GM11168 (cell line): ENCODE measurements at regions not wholly inside any gene's neighbourhood (a gene's known extent, or its start where the extent isn't known, plus 50 kb on each side); places are given as distances from the start of the nearest gene placed in this dataset.
"Not testable (repeated sequence)": the region's sequence is repeated elsewhere in the genome, so short reads cannot be mapped to it uniquely, and the experiment has no call there.

Experiments
- in situ Hi-C: fragments of 300-500 bp; cut with MboI; formaldehyde crosslinking; loops from one replicate; pipeline ENCODE4 v1.12.0; 2022; ENCODE audit warnings: low sequenced_read_pairs; ENCODE audit not compliant: unreplicated experiment

DNA sequence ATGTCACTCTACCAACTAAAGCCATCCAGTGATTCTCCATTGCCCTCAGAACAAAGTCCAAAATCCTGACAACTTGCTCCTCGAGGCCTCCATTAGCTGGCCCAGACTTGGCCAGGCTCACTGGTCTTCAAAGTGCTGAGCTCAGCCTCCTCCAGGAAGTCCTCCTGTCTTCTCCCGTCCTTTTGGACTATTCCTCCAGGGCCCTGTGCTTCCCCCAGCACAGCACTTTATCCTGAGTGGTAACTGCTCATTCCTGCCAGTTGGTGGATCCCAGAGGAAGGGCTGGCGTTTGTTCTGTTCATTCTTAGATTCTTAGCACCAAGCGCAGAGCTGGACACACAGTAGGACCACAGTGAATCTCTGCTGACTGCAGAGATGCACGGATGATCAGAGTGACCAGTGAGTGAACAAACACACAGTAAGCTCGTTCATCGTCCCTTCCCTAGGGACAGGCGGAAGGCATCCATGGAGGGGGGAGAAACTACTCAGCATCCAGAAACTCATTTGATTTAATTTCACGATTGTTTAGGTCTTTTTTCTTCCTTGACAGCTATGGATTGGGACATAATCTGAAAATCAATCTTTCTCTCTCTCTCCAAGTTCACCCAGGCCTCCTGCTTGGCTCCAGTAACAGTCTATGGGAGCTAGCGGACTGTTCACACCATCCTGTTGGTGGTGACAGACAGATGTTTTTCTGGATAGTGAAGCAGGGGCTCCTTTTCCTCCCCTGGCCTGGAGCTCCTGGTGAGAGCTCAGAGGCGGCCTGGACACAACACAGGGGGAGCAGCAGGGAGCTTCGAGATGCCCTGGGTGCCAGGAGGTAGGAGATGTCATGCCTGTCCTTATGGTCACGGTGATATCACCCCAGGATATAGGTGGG is 180.2 kb downstream of the PTPRU start:
- in situ Hi-C loops: no loop called here

DNA sequence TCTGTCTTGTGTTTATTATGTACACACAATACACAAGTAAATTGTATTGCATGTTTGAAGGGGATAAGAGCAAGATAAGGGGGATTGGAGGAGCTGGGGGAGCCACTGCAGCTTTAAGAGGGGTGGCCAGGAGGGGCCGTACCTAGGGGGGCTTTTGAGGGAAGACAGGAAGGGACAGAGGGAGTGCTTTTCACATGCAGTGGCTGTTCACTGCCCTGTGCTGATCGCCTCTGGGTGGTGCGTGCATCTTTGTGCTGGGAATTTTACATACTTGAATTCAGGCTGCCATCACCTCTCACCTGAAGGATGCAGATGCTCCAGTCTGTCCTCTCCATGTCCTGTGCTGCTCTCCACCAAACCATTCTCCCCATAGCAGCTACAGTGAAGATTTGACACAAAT is 179.5 kb downstream of the PTPRU start:
- in situ Hi-C loops: no loop called here

DNA sequence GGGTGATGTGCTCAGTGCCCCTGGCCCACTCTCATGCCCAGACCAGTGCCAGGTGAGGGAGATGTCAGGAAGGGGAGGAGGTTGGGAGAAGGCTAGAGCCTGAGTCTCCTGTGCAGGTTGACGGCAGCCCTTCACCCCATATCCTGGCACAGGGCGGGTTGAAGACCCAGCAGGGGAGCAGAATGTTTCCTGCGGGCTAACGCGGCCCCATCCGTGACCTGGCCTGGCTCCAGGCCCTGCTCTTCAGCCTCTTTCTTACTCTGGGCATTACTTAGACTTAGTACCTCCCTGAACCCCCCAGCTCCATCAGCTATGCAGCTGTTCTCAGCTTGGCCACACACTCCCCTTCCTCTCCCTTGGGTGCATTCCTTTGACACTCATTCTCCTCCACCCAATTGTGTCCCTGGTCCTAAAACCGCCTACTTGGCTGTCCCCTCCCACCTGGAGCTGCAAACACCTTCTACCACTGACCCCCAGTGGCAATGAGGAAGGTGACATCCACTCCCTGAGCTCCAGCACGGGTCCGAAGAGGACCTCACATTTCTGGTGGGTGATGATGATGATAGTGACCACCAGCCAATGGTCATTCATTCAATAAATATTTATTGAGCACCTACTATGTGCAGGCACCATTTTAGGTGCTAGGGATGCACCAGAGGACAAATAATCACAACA is 179.0 kb downstream of the PTPRU start:
- in situ Hi-C loops: no loop called here

GRCh38 chr1:29414086-29414485 is 177.8 kb downstream of the PTPRU start:
- in situ Hi-C loops: no loop called here

- in situ Hi-C loops: no loop called here
These were observed 177.3 kb downstream of the PTPRU start for GRCh38 chr1:29413661-29414060.

GRCh38 chr1:29412591-29412990 is 176.3 kb downstream of the PTPRU start:
- in situ Hi-C loops: no loop called here

DNA sequence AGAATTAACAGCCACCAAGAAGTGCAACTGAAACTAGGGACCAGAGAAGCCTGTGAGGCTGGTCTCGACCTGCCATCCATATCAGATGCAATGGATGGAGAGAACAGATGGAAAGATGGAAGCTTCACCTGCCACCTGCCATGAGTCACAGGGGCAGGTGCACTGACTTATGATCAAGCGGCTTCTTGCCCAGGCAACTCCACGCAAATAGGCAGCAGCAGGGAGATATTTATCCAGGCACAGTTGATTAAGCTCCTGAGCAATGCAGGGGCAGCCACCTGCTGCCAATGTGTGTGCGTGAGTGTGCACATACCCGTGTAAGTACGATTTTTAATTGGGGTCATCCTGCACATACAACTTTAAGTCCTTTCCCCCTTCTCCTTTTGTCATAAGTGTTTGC is 174.2 kb downstream of the PTPRU start:
- in situ Hi-C loops: no loop called here

GRCh38 chr1:29409616-29410015 is 173.3 kb downstream of the PTPRU start:
- in situ Hi-C loops: no loop called here

- in situ Hi-C loops: no loop called here
These were observed 172.7 kb downstream of the PTPRU start for GRCh38 chr1:29408831-29409605.

DNA sequence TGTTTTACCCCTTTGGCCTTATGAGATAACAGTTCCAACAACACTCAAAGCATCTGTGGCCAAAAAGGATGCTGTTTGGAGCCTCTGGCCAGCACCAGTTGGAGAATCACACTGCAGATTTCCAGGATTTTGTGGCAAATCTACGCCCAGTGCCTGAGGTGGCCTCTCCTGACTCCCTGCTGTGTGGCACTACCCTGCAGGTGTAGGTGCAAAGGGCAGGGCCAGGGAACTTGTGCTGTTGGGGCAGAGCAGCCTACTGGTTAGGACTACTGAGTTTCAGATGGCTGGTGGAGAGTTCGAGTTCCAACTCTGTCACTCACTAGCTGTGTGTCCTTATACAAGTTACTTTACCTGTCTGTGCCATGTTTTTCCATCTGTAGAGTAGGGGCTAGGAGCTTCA is 170.5 kb downstream of the PTPRU start:
- in situ Hi-C loops: no loop called here

DNA sequence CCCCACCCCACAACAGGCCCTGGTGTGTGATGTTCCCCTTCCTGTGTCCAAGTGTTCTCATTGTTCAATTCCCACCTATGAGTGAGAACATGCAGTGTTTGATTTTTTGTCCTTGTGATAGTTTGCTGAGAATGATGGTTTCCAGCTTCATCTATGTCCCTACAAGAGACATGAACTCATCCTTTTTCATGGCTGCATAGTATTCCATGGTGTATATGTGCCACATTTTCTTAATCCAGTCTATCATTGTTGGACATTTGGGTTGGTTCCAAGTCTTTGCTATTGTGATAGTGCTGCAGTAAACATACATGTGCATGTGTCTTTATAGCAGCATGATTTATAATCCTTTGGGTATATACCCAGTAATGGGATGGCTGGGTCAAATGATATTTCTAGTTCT is 163.9 kb downstream of the PTPRU start:
- in situ Hi-C loops: not testable (repeated sequence)

DNA sequence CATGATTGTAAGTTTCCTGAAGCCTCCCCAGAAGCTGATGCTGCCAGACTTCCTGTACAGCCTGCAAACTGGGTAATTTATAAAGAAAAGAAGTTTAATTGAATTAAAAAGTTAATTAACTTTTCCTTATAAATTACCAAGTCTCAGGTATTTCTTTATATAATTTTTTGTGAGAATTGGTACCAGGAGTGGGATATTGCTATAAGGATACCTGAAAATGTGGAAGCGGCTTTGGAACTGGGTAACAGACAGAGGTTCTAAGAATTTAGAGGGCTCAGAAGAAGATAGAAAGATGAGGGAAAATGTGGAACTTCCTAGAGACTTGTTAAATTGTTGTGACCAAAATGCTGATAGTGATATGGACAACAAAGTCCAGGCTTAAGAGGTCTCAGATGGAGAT is 163.1 kb downstream of the PTPRU start:
- in situ Hi-C loops: no loop called here

DNA sequence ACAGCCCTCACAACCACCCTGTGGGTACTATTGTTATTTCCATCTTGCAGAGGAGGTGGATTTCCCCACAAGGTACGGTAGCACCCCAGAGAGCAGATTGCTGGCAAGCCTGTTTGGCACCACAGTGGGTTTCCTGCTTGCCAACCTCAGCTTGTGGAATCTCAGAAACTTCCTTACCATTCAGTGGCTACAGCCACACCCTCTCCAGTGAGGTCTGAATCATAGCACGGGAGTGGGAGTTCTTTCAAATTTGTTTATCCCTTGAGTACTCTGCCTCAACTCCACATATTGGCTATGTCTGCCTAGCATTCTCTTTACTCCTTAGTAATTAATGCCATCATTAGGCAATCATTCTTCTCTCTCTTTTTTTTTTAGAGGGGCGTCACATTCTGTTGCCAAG is 162.1 kb downstream of the PTPRU start:
- in situ Hi-C loops: no loop called here

GRCh38 chr1:29397981-29398380 is 161.7 kb downstream of the PTPRU start:
- in situ Hi-C loops: no loop called here

DNA sequence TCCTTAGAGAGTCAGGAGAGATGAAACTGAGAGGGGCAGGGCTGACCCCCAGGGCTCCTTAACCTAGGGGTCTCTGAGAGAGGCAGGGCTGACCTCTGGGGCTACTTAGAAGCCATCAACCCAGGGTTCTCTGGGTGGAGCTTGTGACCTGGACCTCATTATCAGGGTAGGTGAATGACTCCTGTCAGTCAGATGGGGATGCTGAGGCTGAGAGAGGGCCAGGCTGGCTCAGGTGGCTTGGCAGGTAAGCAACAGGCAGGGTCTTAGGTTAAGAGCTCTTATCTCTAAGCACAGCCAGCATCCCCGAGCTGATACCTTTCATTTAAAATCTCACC is 160.9 kb downstream of the PTPRU start:
- in situ Hi-C loops: no loop called here

- in situ Hi-C loops: no loop called here
These were observed 160.3 kb downstream of the PTPRU start for GRCh38 chr1:29396438-29397255.

DNA sequence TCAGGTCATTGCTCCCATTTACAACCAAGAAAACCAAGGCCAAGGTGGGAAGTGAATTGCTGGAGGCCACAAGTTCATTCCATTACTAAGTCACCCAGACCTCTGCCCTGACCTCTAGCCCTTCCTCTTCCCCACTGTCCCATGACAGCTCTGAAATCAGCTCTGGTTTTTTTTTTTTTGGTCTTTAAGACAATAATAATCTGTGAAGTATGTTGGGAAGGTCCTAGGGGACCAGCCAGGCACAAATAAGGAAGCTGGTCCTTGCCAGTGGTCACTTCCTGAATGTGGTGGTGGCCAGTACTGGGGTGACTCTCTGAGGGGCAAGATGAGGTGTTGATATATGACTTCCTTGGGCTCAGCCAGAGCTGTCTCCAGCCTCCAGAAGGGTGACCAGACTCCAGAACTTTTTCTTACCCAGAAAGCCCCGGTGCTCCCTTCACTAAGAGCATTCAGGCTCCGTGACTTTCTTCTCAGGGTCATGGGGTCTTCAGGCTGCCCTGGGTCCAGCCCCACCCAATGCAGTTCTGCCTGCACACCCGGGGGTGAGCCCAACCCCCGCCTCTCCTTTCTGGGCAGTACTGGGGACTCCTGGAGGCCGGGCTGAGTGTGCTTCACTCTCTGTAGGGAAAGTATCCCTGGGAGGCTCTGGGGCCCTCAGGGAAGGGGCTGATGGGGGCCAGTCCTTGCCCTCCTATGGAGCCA is 159.6 kb downstream of the PTPRU start:
- in situ Hi-C loops: no loop called here

GRCh38 chr1:29394521-29395225 is 158.4 kb downstream of the PTPRU start:
- in situ Hi-C loops: loop anchor here (5.0 kb wide), 1 partner anchor 1013 kb away; no protein-coding TSS in a partner anchor

DNA sequence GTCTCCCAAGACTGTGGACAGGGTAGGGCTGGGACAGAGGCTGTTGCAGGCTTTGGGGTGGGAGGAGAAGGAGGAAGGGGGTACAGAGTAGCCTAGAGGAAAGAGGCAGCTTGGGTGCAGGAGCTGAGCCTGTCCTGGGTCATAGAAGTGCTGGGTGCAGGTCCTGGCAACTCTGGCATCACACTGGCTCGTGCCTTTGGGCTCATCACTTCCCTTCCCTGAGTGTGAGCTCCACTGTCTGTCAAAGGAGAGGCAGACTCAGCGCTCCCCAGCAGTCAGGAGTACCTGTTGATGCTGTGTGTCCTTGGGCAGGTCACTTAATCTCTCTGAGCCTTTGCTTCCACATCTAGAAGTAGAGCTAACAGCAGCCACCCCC is 157.1 kb downstream of the PTPRU start:
- in situ Hi-C loops: loop anchor here (5.0 kb wide), 1 partner anchor 1014 kb away; no protein-coding TSS in a partner anchor
